ENCODE measurements at regions not wholly inside any gene's neighbourhood (a gene's known extent, or its start where the extent isn't known, plus 50 kb on each side); places are given as distances from the start of the nearest gene placed in this dataset.

- TF ChIP-seq EZH2 (IDR thresholded peaks at IDR 0.05) (no peak), POLR2AphosphoS5 (IDR thresholded peaks at IDR 0.05; ENCODE audit: borderline replicate concordance, low read depth, low read length) (no peak), FOXP2 (optimal IDR thresholded peaks at IDR 0.05; ENCODE audit: control extremely low read depth, extremely low read length, insufficient read depth) (no peak)
These were observed 171.7 kb downstream of the ZNF608 start for GRCh38 chr5:124574521-124575436.
